Activated naive CD4-positive, alpha-beta T cell treated with anti-CD3 and anti-CD28 coated beads, Interleukin-2, amount 50 U/mL, for 72 hours (primary cell): ENCODE measurements at regions not wholly inside any gene's neighbourhood (a gene's known extent, or its start where the extent isn't known, plus 50 kb on each side); places are given as distances from the start of the nearest gene placed in this dataset.
A peak's percentile ranks its signal among the peaks of the same experiment; 100 is the strongest.
"Not testable (repeated sequence)": the region's sequence is repeated elsewhere in the genome, so short reads cannot be mapped to it uniquely, and the experiment has no call there.

Source experiments
- ATAC-seq, 2 donors: fragments of 150-1000 bp; cut with Tn5 transposase; 2 replicates each; pipeline ENCODE4 v1.10.0; 2021; ENCODE audit warnings: mild to moderate bottlenecking in 2 of 2, moderate library complexity in 2 of 2
- DNase-seq, 2 donors: peaks; one replicate each; pipeline ENCODE4 v3.0.0; 2021 to 2022; ENCODE audit warnings: low spot score in 2 of 2
- H3K27ac Mint-ChIP-seq, 2 donors: one replicate each; pipeline ENCODE4 v1.8.0; 2022; ENCODE audit warnings: mild to moderate bottlenecking in 2 of 2, mixed read lengths in 2 of 2
- H3K36me3 Mint-ChIP-seq, 2 donors: one replicate each; pipeline ENCODE4 v1.8.0; 2022; ENCODE audit warnings: mixed read lengths in 2 of 2
- H3K9me3 Mint-ChIP-seq, 2 donors: one replicate each; pipeline ENCODE4 v1.8.0; 2022; ENCODE audit warnings: mixed read lengths in 2 of 2

DNA sequence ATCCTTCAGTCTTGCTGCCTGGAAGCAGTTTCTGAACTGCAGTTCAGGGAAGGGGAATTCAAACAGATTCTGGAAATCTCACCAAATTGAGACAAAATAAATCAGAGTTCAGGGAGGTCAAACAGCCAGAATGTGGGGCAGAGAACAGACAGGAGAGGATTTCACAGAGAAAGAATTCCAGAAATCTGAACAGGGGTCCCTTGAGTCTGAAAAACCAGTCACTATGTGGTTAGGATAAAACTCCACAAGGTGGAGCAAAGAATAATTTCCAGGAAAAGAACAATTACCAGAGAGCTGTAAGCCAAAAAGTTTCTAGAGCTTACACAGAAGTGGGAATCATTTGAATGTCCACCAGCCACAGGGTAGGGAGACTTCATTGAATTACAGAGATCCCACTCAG, 84.7 kb downstream of the URB2 start:
- ATAC-seq (no peak), DNase-seq (no peak)
- Mint-ChIP-seq H3K27ac (no peak overlapping the region), H3K36me3 (peaks cover 0 to 7% of the 10 kb centered on the region in 2 donors), H3K9me3 (peaks cover 0 to 5% of the 10 kb centered on the region in 2 donors)

GRCh38 chr1:229714306-229714705, 88.3 kb downstream of the URB2 start:
- H3K9me3 Mint-ChIP-seq: no peaks in the 10 kb centered on the region
- DNase-seq: no peak
- ATAC-seq: no peak
- H3K27ac Mint-ChIP-seq: no peak overlapping the region
- no peaks in the 10 kb centered on the region for H3K36me3 Mint-ChIP-seq

DNA sequence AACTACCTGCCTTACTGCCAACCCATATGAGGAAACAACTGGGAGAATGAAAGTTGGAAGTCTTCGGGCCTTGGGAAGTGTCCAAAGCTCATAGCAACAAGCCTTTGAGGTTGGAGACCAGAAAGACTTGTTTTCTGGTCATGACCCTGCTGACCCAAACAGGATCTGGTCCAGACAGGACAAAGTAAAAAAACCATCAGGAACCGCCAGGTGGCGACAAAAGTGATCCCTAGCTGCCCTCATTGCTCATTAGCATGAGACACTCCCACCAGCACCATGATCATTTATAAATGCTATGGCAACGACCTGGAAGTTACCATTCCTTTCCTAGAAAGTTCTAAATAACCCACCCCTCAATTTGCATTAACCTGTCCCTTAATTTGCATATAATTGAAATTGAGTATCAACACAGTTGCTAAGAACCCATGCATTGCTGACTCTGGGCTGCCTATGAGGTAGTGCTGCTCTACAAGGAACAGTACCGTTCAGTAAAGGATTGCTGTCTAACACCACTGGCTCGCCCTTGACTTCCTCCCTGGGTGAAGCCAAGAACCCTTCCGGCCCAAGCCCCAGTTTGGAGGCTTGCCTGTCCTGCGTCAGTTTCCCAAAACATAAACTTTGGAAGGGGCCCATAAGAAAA, 89.0 kb downstream of the URB2 start:
- DNase-seq: peak in 1 of 2 donors; percentile 11
- Mint-ChIP-seq H3K36me3 (peaks cover 0 to 7% of the 10 kb centered on the region in 2 donors), H3K9me3 (peaks cover 0 to 7% of the 10 kb centered on the region in 2 donors), H3K27ac (no peak overlapping the region)
- no peak for ATAC-seq

DNA sequence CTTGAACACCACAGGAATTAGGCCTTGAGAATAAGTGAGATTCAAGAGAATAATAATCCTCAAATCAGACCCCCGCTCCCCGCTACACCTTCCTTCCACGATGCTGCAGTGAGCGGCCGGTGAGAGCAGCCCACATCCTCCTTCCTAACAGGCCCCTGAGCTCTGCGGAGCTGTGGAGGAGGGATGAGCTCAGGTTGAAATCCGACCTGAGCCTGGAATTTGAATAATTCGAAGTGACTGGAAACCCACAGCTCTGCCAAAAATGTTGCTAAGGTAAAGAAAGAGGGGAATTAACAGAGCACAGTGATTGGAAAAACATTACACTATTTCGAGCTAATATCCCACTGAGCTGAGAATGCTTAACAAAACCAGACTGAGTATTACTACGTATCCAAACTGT, 90.0 kb downstream of the URB2 start:
- no peak for DNase-seq
- Mint-ChIP-seq H3K9me3 (peaks cover 0 to 9% of the 10 kb centered on the region in 2 donors), H3K36me3 (peaks cover 0 to 11% of the 10 kb centered on the region in 2 donors), H3K27ac (no peak overlapping the region)
- ATAC-seq: no peak

GRCh38 chr1:229716704-229717103, 90.7 kb downstream of the URB2 start:
- no peak for DNase-seq
- Mint-ChIP-seq H3K36me3 (peaks cover 0 to 11% of the 10 kb centered on the region in 2 donors), H3K9me3 (peaks cover 0 to 9% of the 10 kb centered on the region in 2 donors), H3K27ac (no peak overlapping the region)
- ATAC-seq: no peak

- peaks cover 0 to 16% of the 10 kb centered on the region in 2 donors for H3K36me3 Mint-ChIP-seq
- ATAC-seq: no peak
- no peak overlapping the region for H3K27ac Mint-ChIP-seq
- DNase-seq: no peak
- H3K9me3 Mint-ChIP-seq: peaks cover 0 to 16% of the 10 kb centered on the region in 2 donors
Observed at GRCh38 chr1:229717786-229718576, 91.9 kb downstream of the URB2 start.

GRCh38 chr1:229726061-229726460, 100.0 kb downstream of the URB2 start:
- ATAC-seq (no peak), DNase-seq (no peak)
- peaks cover 0 to 7% of the 10 kb centered on the region in 2 donors for H3K9me3 Mint-ChIP-seq
- peaks cover 0 to 5% of the 10 kb centered on the region in 2 donors for H3K36me3 Mint-ChIP-seq
- H3K27ac Mint-ChIP-seq: no peak overlapping the region

DNA sequence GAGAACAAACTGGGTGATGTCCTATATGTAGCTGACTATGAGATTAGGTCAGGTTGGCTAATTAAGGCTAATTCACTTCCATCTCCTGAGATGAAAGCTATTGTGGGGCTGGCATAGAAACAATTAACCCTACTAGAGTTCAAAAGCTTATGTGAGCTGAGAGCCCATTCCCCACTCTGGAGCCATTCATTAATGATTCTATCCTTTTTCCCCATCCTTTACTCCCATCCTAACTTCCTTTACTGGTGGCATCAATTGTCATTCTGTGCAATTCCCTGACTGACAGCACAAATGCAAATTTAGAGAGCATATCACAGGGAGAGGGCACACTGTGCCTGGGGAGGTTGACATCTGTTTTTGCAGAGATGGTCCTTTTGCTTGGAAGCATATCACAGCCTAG, 103.9 kb downstream of the URB2 start:
- H3K9me3 Mint-ChIP-seq: peaks cover 3 to 11% of the 10 kb centered on the region in 2 donors

DNA sequence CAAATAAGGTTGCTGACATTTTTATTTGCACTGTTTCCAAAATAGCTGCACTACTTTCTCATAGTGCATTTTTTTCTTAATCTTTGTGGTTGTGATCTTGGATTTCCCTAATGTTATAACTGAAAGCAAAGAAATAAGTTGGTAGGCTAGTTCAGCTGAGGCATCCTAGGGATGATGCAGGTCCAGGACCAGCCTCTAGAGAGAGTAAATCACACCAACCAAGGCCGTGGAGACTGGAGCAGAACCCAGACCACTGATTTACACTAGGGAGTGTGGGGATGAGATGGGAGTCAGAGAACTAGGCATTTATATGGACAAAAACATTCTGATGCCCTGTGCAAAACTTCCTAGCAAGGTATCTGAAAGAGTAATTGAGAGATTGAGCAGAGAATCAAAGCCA, 104.5 kb downstream of the URB2 start:
- H3K36me3 Mint-ChIP-seq: peaks cover 0 to 4% of the 10 kb centered on the region in 2 donors
- peaks cover 3 to 11% of the 10 kb centered on the region in 2 donors for H3K9me3 Mint-ChIP-seq

More for the DNA sequence above, 103.9 kb downstream of the URB2 start:
- Mint-ChIP-seq H3K36me3 (peaks cover 0 to 4% of the 10 kb centered on the region in 2 donors), H3K27ac (no peak overlapping the region)
- no peak for DNase-seq
- ATAC-seq: no peak

GRCh38 chr1:229732061-229732460, 106.0 kb downstream of the URB2 start:
- Mint-ChIP-seq H3K9me3 (peaks cover 7 to 16% of the 10 kb centered on the region in 2 donors), H3K36me3 (peaks cover 4 to 10% of the 10 kb centered on the region in 2 donors), H3K27ac (no peak overlapping the region)
- no peak for DNase-seq
- no peak for ATAC-seq

More for the DNA sequence above, 104.5 kb downstream of the URB2 start:
- no peak for DNase-seq
- no peak overlapping the region for H3K27ac Mint-ChIP-seq
- ATAC-seq: no peak

DNA sequence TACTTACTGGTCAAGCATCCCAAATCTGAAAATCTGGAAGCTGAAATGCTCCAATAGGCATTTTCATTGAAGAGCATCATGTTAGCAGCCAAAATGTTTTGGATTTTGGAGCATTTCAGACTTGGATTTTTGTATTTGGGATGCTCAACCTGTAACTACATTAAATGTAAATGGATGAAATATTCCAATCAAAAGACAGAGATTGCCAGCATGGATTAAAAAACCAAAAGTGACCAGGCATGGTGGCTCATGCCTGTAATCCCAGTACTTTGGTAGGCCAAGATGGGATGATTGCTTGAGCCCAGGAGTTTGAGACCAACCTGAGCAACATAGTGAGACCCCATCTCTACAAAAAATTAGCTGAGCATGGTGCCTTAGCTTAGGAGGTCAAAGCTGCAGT, 110.3 kb downstream of the URB2 start:
- H3K36me3 Mint-ChIP-seq: peaks cover 12 to 17% of the 10 kb centered on the region in 2 donors
- no peak for DNase-seq

DNA sequence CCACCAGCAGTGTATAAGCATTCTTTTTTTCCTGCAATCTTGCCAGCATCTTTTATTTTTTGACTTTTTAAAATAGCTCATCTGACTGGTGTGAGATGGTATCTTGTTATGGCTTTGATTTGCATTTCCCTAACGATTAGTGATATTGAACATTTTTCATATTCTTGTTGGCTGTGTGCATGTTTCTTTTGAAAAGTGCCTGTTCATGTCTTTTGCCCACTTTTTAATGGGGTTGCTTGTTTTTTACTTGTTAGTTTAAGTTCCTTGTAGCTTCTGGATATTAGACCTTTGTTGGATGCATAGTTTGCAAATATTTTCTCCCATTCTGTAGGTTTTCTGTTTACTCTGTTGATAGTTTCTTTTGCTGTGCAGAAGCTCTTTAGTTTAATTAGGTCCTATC, 116.6 kb downstream of the URB2 start:
- not testable (repeated sequence) for ATAC-seq, DNase-seq, H3K27ac Mint-ChIP-seq
- peaks cover 14 to 15% of the 10 kb centered on the region in 2 donors for H3K36me3 Mint-ChIP-seq
- H3K9me3 Mint-ChIP-seq: peaks cover 7 to 11% of the 10 kb centered on the region in 2 donors

More for the DNA sequence above, 110.3 kb downstream of the URB2 start:
- Mint-ChIP-seq H3K27ac (no peak overlapping the region), H3K9me3 (peaks cover 14 to 17% of the 10 kb centered on the region in 2 donors)
- no peak for ATAC-seq

- Mint-ChIP-seq H3K9me3 (peaks cover 0 to 11% of the 10 kb centered on the region in 2 donors), H3K27ac (no peak overlapping the region), H3K36me3 (peaks cover 0 to 5% of the 10 kb centered on the region in 2 donors)
- ATAC-seq (no peak), DNase-seq (no peak)
Observed at GRCh38 chr1:229749992-229750391, 123.9 kb downstream of the URB2 start.

- Mint-ChIP-seq H3K9me3 (peaks cover 0 to 11% of the 10 kb centered on the region in 2 donors), H3K27ac (no peak overlapping the region), H3K36me3 (peaks cover 0 to 2% of the 10 kb centered on the region in 2 donors)
- ATAC-seq (no peak), DNase-seq (no peak)
Observed at GRCh38 chr1:229751610-229752009, 125.6 kb downstream of the URB2 start.

GRCh38 chr1:229752679-229753078, 126.6 kb downstream of the URB2 start:
- Mint-ChIP-seq H3K27ac (no peak overlapping the region), H3K9me3 (peaks cover 4 to 11% of the 10 kb centered on the region in 2 donors)

DNA sequence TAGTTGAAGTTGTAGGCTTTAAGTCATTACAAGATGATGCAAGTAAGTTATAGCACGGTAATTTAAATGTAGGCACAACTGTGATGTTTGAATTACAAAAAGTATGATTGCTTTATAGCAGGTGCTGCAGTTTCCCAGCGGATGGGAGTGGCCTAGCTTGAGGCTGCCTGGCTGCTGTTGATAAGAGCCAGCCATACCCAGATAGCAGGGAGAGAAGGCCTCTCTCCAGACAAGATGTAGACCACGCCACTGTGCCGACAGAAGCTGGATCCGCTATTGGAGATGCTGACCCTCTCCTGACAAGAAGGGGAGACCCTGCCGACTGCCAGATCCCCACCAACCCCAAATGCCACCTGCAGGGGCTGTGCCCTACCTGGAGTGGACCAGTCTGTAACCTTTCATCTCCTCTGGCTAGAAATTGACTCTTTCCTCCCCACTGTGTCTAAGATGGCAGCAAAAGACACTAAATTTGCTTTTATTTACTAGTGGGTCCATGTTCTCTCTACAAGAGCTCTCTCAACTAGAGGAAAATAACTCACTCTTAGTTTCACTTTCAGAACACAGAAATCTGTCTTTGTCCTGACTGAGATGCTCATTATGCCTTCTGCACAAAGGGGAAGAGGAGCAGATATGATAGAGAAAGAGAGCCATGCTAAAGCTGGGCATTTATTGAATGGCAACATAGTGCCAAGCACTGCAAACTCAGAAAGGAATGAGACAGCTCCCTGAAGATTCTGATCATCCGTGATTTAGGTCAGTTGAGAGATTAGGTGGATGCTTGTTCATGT, 127.9 kb downstream of the URB2 start:
- peak; percentile 39 to 41 for ATAC-seq

More at GRCh38 chr1:229752679-229753078, 126.6 kb downstream of the URB2 start:
- ATAC-seq (no peak), DNase-seq (no peak)
- no peaks in the 10 kb centered on the region for H3K36me3 Mint-ChIP-seq

GRCh38 chr1:229756666-229757065, 130.6 kb downstream of the URB2 start:
- H3K9me3 Mint-ChIP-seq: peaks cover 4 to 11% of the 10 kb centered on the region in 2 donors
- H3K27ac Mint-ChIP-seq: no peak overlapping the region
- no peak for ATAC-seq
- no peaks in the 10 kb centered on the region for H3K36me3 Mint-ChIP-seq
- no peak for DNase-seq

More for the DNA sequence above, 127.9 kb downstream of the URB2 start:
- H3K27ac Mint-ChIP-seq: peak overlapping the region; percentile 34 to 69
- DNase-seq: no peak
- H3K9me3 Mint-ChIP-seq: peaks cover 4 to 11% of the 10 kb centered on the region in 2 donors
- no peaks in the 10 kb centered on the region for H3K36me3 Mint-ChIP-seq
